ENCODE measurements at regions not wholly inside any gene's neighbourhood (a gene's known extent, or its start where the extent isn't known, plus 50 kb on each side); places are given as distances from the start of the nearest gene placed in this dataset.

GRCh38 chr22:23453277-23453676 lies 126.8 kb downstream of the IGLL1 start:
- Histone ChIP-seq H4K20me1 (ENCODE audit: control insufficient read depth, insufficient read depth, insufficient read length) (no peaks in the 10 kb centered on the region), H2BK20ac (ENCODE audit: low read depth, low read length, poor library complexity, severe bottlenecking) (no peak overlapping the region), H4K5ac (ENCODE audit: insufficient read length, low read depth, low read length) (no peak overlapping the region), H2AK5ac (ENCODE audit: insufficient read length, low read length) (no peak overlapping the region), H3K27ac (ENCODE audit: insufficient read length, low read depth, low read length) (no peak overlapping the region), H3T11ph (ENCODE audit: low read length) (no peak overlapping the region), H2BK120ac (ENCODE audit: low read depth, low read length, poor library complexity, severe bottlenecking) (no peak overlapping the region), H2BK15ac (ENCODE audit: low read depth, low read length) (no peak overlapping the region), H3K4me2 (ENCODE audit: insufficient read depth, insufficient read length, low read length) (no peak overlapping the region), H3K27me3 (ENCODE audit: insufficient read depth, low read length) (no peaks in the 10 kb centered on the region), H3K4me1 (ENCODE audit: insufficient read depth, low read length) (no peaks in the 10 kb centered on the region), H2BK5ac (ENCODE audit: insufficient read length, low read length) (no peak overlapping the region), H3K9ac (ENCODE audit: extremely low read depth, insufficient read length, low read length) (no peak overlapping the region), H3K79me1 (ENCODE audit: insufficient read depth, low read depth, low read length, poor library complexity, severe bottlenecking) (no peaks in the 10 kb centered on the region), H3K4ac (ENCODE audit: low read depth, low read length) (no peak overlapping the region), H3K14ac (ENCODE audit: insufficient read depth, low read length) (no peak overlapping the region), H2BK12ac (ENCODE audit: insufficient read length, low read depth, low read length) (no peak overlapping the region), H4K91ac (ENCODE audit: insufficient read length, low read depth, low read length) (no peak overlapping the region), H3K18ac (ENCODE audit: insufficient read length, low read depth, low read length) (no peak overlapping the region), H3K23ac (ENCODE audit: insufficient read length, low read depth, low read length) (no peak overlapping the region), H4K8ac (replicated peaks; ENCODE audit: insufficient read length, low read depth, low read length) (no peak overlapping the region), H3K9me3 (ENCODE audit: control insufficient read depth, low read depth, low read length) (no peaks in the 10 kb centered on the region), H3K23me2 (ENCODE audit: insufficient read length, low read depth, low read length, poor library complexity, severe bottlenecking) (no peaks in the 10 kb centered on the region), H3K79me2 (ENCODE audit: insufficient read depth, low read length) (no peaks in the 10 kb centered on the region), H2AFZ (ENCODE audit: low read length) (no peak overlapping the region), H3K56ac (ENCODE audit: insufficient read length, low read depth, low read length) (no peak overlapping the region)
- no peak for TF ChIP-seq CTCF (conservative IDR thresholded peaks at IDR 0.05)
- no peak overlapping the region for H3K4me3 Mint-ChIP-seq
- peaks cover 8 to 12% of the 10 kb centered on the region in 2 experiments for H3K4me1 Mint-ChIP-seq
- H3K36me3 Mint-ChIP-seq (ENCODE audit: insufficient read depth in 1 of 3, low read depth in 3 of 3), result no peaks in the 10 kb centered on the region
- no peak overlapping the region for H3K27ac Mint-ChIP-seq
- DNase-seq, result no peak
- H3K27me3 Mint-ChIP-seq (ENCODE audit: low read depth), result peaks cover 38% of the 10 kb centered on the region
- WGBS (ENCODE audit: extremely low coverage, insufficient read length, low lambda C conversion rate), result no CpG with 5 or more reads among the region's 9 CpGs
- no peaks in the 10 kb centered on the region; a peak in 1 of 5 replicates for H3K9me3 Mint-ChIP-seq

Data from H9 (cell line).